Stimulated activated CD4-positive, alpha-beta T cell treated with anti-CD3 and anti-CD28 coated beads, Interleukin-15, amount 100 ng/mL, for 48 hours (primary cell): ENCODE measurements at regions not wholly inside any gene's neighbourhood (a gene's known extent, or its start where the extent isn't known, plus 50 kb on each side); places are given as distances from the start of the nearest gene placed in this dataset.
"Not testable (repeated sequence)": the region's sequence is repeated elsewhere in the genome, so short reads cannot be mapped to it uniquely, and the experiment has no call there.

Experiments
- DNase-seq, 2 donors: peaks; one replicate each; pipeline ENCODE4 v3.0.0-alpha.2; 2020; ENCODE audit warnings: low read depth in 2 of 2

- peak; percentile 34 to 52 for DNase-seq
Observed at GRCh38 chr14:99995700-99996356, 69.4 kb upstream of the EVL start.

GRCh38 chr14:99996951-99997571 lies 68.2 kb upstream of the EVL start:
- no peak for DNase-seq

GRCh38 chr14:100000398-100000797 lies 64.8 kb upstream of the EVL start:
- DNase-seq, result not testable (repeated sequence)

- DNase-seq, result no peak
Observed at GRCh38 chr14:100004392-100004791, 60.8 kb upstream of the EVL start.

GRCh38 chr14:100007254-100007653 lies 58.0 kb upstream of the EVL start:
- DNase-seq, result no peak

- DNase-seq, result not testable (repeated sequence)
Observed at GRCh38 chr14:100009802-100010201, 55.4 kb upstream of the EVL start.

- no peak for DNase-seq
Observed at GRCh38 chr14:100010679-100011078, 54.5 kb upstream of the EVL start.

GRCh38 chr14:100011628-100012325 lies 53.4 kb upstream of the EVL start:
- no peak for DNase-seq

GRCh38 chr14:100012478-100013327 lies 52.5 kb upstream of the EVL start:
- no peak for DNase-seq

- no peak for DNase-seq
Observed at GRCh38 chr14:100015251-100015655, 50.0 kb upstream of the EVL start.
